HG03095 (cell line): ENCODE measurements at regions not wholly inside any gene's neighbourhood (a gene's known extent, or its start where the extent isn't known, plus 50 kb on each side); places are given as distances from the start of the nearest gene placed in this dataset.

Source experiments
- ATAC-seq: cut with Tn5 transposase; IDR thresholded peaks from one replicate; pipeline ENCODE4 v1.9.1; 2021; ENCODE audit warnings: moderate library complexity; ENCODE audit not compliant: unreplicated experiment

DNA sequence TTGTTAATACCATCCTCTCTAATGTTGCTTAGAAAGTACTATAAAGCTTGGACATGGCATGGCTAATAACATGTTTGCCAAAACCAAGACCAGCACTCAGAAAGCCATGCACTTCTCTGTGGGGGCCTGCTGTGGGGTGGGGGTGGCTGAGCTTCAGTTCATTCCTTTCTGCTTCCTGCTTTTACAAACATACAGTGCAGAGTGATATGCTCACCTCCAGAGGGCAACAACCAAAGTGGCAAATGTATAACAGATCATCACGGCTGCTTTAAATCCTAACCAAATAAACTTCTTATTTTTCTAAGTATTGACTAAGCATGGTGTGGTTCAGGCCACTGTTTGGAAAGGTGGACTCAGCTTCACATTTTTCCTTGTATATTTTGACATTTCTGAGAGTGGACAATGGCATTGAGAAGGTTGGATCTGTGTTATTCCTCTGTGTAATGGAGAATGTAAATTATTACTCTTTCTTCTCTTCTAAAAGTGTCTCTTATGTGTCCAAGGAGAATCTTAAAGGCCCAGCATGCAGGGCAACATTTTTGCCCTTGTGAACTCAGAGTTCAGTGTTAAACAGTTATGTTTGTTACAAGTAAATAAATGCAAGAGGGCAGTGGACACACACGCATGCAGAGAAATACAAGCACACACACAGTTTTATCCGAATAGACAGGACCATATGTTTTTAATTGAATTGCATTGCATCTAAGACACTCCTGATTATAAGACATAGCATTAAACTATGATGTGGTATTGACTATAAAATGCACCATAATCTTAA lies 186.1 kb downstream of the HERPUD2 start:
- no peak for ATAC-seq

DNA sequence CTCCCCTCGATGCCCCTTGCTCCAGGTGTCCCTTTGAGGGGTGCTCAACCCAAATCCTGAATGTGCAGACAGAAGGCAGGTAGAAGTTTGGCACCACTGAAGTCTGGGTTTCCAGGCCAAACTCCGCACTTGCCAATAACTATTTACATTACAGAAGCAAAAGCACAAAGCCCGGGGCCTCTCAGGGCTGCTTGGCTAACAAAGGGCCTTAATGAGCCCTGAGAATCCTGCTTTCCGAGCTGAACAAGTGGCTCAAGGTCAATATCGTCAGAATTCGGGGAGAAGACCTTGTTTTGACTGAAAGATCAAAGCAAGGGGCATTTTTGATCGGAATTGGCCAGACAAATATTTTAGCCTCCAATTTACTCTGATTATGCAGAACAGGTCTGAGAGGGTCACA lies 189.9 kb downstream of the HERPUD2 start:
- no peak for ATAC-seq

- no peak for ATAC-seq
Observed at GRCh38 chr7:35504365-35504764, 190.6 kb downstream of the HERPUD2 start.

DNA sequence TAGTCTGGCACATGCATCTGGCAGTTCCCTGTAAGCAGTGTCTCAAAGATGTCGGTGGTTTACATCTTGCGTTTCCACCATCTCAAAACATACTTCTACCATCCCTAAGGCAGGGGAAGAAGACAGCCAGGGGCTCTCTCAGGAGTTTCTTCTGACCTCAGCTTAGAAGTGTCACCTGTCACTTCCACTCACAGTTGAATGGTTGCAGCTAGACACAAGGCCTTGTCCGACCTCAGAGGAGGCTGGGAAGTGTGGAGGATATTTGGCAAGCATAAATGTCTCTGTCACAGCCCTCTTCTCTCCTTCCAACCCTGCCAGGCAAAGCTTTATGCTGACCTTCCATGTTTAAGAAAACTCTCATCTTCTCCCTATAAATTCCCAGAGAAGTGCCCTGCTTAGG lies 193.3 kb downstream of the HERPUD2 start:
- ATAC-seq: no peak

GRCh38 chr7:35499226-35499625 lies 195.7 kb downstream of the HERPUD2 start:
- ATAC-seq: no peak

DNA sequence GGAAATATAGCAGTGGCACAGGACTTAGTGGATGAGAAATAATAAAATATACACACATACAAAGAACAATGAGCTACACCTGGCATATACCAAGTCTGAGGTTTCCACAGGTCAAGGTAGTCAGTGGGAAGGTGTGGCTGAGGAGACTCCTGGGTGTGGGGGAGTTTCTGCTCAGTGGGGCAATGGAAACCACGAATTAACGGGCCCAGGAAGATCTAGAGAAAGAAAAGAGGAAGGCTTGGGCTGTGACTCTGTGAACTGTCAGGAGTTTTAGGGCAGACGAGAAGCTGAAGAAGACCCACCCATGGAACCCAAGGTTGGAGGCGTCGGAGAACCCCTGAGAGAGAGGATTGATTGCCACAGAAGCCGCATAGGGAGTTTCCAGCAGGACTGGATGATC lies 196.5 kb downstream of the HERPUD2 start:
- ATAC-seq: no peak

GRCh38 chr7:35495844-35496243 lies 199.1 kb downstream of the HERPUD2 start:
- no peak for ATAC-seq

DNA sequence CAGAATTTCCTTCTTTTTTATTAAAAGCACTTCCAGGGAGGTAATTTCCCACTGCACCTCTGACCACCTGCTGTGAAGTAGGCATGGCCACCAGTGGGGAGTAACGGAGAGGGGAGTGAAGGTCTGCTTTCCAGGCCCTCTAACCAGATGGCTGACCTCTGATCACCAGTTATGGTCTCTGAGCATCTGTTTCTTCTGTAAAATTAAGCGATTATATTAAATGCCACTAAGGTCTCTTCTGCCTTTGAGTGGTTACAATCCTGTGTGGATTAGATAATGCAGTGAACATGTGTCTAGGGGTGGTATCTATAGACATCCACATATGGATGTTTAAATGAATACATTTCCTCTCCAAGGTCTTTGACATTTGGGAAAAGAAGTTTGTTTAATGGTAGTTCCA lies 199.6 kb downstream of the HERPUD2 start:
- ATAC-seq: no peak

DNA sequence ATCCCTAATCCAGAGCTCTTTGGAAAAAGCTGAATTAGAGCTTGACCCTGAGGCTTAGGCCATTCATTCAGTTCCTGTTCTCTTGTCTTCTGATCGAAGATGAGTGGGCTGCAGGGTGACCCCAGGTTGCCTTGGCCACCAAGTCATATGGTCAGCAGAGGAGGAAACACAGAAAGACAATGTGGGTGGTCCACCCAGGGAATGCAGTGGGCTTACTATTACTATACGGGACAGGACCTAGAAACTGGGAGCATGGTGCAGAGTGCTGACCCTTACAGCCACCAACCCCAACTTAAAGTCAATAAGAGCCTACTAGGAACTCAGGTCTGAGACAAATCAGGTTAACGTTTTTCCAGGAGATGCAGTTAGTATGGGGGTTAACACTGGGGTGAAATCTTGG lies 200.5 kb downstream of the HERPUD2 start:
- no peak for ATAC-seq

DNA sequence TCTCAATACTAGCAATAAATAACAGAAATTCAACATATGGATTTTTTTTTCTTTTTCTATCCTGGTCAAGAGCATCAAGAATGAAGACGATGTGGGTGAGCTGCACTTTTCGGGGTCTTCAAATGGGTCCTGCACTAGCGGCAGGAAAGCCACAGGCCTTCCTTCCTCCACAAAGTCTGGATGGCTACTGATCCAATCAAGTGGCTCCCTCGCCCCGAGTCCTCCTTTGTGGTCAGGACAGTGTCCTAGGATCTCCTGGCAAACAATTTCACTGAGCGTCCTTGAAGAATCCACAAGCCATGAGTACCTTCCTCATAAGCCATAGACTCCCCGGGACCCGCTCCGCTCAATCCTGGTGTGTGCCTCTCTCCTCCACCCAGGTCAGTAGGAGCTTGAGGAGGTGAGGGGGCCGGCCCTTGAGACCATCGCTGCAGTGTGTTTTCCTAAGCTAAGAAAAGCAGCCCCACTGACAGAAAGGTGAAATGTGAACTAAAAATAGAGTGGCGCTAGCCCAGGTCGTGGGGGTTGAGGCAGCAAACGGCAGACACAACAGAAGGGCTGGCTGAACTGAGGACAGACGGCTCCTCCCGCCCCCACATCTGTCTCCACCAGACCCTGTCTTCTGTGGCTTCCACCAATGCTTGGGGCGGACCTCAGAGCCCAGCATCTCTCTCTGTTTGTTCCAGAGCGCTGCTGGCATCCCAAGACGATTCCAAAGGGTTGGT lies 202.3 kb downstream of the HERPUD2 start:
- ATAC-seq: no peak

- ATAC-seq: no peak
Observed at GRCh38 chr7:35491233-35491632, 203.7 kb downstream of the HERPUD2 start.

DNA sequence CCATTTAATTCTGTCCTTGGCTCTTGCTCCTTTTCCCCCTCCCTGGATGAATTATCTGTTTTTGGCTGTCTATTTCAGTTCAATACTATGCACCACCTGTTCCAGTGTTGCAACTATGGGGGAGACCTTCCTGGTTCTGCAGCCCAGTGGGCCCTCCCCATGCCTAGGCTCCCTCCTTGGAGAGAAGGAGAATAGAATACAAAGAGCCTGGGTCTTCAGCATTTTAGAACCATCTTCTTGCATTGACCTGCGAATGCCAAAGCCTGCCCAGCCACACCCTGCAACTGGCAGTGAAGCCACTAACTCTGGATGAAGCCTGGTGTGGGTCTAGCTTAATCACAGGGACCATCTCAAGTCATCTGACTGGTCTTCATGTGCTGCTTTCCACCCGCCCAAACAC lies 207.1 kb downstream of the HERPUD2 start:
- no peak for ATAC-seq

DNA sequence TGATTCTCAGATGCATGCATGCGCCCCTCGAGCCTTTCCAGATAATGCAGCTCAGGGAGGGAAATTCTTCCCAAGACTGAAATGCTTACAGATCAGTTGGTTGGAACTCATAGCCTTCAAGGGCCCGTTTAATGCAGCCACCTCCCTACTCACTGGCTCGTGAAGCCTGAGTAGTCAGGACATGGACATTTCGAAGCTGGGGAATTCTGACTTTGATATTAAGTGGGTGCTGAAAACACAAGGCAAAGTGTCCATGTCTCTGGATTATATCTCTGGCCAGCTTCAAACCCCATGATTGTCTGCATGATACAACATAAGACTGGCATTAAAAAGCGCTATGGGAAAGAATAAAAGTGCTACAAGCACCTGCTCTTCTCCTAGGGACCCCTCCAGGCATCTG lies 207.5 kb downstream of the HERPUD2 start:
- ATAC-seq: no peak

DNA sequence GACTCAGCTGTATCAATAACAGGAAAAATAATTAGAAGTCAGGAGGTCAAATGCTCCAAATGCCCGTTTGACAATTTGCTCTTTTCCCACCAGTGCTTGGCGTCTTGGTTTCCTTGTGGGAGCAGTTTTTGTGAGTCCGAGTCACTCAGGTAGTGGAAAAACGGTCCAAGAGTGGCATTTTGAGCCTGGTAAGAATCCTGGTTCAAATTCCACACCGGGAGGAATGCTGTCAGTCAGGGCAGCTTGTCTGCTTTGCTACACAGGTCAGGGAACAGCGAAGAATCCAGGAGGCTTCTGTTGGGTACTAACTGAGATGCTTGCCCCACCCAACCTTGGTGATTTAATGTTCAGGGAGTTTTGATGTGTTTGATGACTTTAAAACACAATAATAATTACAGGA lies 209.5 kb downstream of the HERPUD2 start:
- ATAC-seq: no peak

DNA sequence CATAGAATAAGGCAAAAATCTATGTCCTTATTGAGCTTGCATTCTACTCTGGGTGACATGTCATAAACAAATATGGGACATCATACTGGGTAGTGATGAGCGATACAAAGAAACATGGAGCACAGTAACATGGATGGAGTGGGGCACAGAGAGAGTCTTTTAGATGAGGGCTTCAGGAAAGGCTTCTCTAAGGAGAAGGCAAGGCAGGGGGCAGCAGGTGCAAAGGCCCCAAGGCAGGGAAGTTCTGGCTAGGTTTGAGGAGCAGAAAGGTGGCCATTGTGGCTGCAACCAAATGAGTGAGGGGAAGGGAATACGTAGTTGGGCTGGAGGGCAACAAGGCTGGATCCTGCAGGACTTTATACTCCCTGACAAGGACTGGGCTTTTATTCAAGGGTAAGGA lies 211.4 kb downstream of the HERPUD2 start:
- ATAC-seq: no peak

- no peak for ATAC-seq
Observed at GRCh38 chr7:35482231-35482630, 212.7 kb downstream of the HERPUD2 start.

- no peak for ATAC-seq
Observed at GRCh38 chr7:35480806-35481205, 214.1 kb downstream of the HERPUD2 start.

GRCh38 chr7:35477609-35478008 lies 217.3 kb downstream of the HERPUD2 start:
- ATAC-seq: no peak

DNA sequence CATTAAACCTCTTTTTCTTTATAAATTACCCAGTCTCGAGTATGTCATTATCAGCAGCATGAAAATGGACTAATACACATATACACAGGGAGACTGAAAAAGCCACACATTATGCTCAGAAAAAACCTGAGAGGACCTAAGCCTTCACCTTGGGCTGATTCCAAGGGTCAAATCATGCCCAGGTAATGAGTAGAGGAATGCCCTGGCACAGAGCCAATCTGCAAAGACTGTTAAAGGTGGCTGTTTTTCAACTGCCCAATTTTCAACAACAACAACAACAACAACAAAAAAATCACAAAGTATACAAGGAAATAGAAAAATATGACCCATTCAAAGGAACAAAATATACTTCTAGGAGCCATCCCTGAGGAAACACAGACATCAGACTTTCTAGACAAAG lies 220.2 kb upstream of the TBX20 start:
- no peak for ATAC-seq

- ATAC-seq: no peak
Observed at GRCh38 chr7:35468606-35469005, 214.7 kb upstream of the TBX20 start.

DNA sequence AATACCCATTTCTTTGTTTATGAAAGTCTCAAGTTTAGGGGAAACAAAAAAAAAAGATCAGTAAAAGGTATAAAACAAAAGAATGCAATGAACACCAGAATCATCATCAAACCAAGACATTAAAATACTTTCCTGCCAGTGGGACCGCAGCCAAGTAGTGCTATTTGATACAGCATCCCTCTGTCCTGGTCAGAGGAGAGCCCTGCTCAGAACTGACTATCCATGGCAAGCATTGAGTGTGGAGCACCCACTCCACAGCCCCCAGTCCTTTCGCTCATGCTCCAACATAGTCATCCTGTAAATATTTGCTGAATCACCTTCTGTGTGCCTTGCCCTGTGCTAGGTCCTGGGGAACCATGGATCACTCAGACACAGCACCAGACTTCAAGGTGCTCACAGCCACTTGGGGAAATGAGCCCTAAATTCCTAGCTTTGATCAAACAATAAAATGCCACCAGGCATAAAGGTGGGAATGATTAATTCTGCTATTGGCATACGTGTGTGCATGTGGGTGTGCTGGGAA lies 213.6 kb upstream of the TBX20 start:
- no peak for ATAC-seq

GRCh38 chr7:35465791-35466336 lies 212.0 kb upstream of the TBX20 start:
- no peak for ATAC-seq
